A673 (cell line): ENCODE measurements at regions not wholly inside any gene's neighbourhood (a gene's known extent, or its start where the extent isn't known, plus 50 kb on each side); places are given as distances from the start of the nearest gene placed in this dataset.

Experiments
- BruUV-seq: library from RNA; stranded (reverse); fragments of 400-500 nt; replicated peaks from 2 replicates; lab custom pipeline; 2021; lab: Mats Ljungman, UMichigan
- CTCF ChIA-PET: fragments of 300-600 bp; sonication (Branson Sonifier 250); formaldehyde crosslinking; loops from one replicate; lab custom pipeline; 2022; ENCODE audit warnings: antibody characterized with exemption; lab: Charles Lee
- POLR2A ChIA-PET: fragments of 300-600 bp; sonication (Branson Sonifier 250); formaldehyde crosslinking; loops from one replicate; lab custom pipeline; 2022; ENCODE audit warnings: antibody characterized with exemption; ENCODE audit not compliant: low non-redundant PET; lab: Charles Lee
- DNase-seq: peaks from one replicate; pipeline ENCODE4 v3.0.0-alpha.2; 2015; ENCODE audit warnings: low spot score
- H3K27ac ChIP-seq: fragments of 200-600 bp; sonication (generic); 2 replicates; pipeline ENCODE4 v1.5.1; 2016; ENCODE audit warnings: mixed run types, low read depth, mild to moderate bottlenecking, mixed read lengths, antibody characterized with exemption, low read length; ENCODE audit not compliant: poor library complexity, severe bottlenecking
- H3K27me3 ChIP-seq: fragments of 200-600 bp; sonication (generic); replicated peaks from 2 replicates; pipeline ENCODE4 v1.6.1; 2017; ENCODE audit warnings: mixed run types, low read depth, mild to moderate bottlenecking, mixed read lengths, antibody characterized with exemption, low read length; ENCODE audit not compliant: insufficient read depth, poor library complexity
- H3K36me3 ChIP-seq: fragments of 200-600 bp; sonication (generic); 2 replicates; pipeline ENCODE4 v1.6.1; 2016; ENCODE audit warnings: mixed run types, mild to moderate bottlenecking, mixed read lengths, antibody characterized with exemption, low read length; ENCODE audit not compliant: insufficient read depth, poor library complexity, severe bottlenecking
- H3K4me1 ChIP-seq: fragments of 200-600 bp; sonication (generic); 2 replicates; pipeline ENCODE4 v1.6.1; 2017; ENCODE audit warnings: mixed run types, mild to moderate bottlenecking, mixed read lengths, antibody characterized with exemption, low read length; ENCODE audit not compliant: insufficient read depth, poor library complexity, severe bottlenecking
- H3K4me3 ChIP-seq: fragments of 200-600 bp; sonication (generic); 2 replicates; pipeline ENCODE4 v1.5.1; 2016; ENCODE audit warnings: low read depth, mixed run types, mild to moderate bottlenecking, mixed read lengths, low read length; ENCODE audit not compliant: poor library complexity, severe bottlenecking
- H3K9me3 ChIP-seq: fragments of 200-600 bp; sonication (generic); 2 replicates; pipeline ENCODE4 v1.6.1; 2016; ENCODE audit warnings: mixed run types, low read depth, mild to moderate bottlenecking, mixed read lengths, antibody characterized with exemption, low read length; ENCODE audit not compliant: poor library complexity, severe bottlenecking
- CTCF ChIP-seq: fragments of 300-800, 200-600 bp; sonication (generic); conservative IDR thresholded peaks from 2 replicates; pipeline ENCODE4 v1.5.1; 2017; ENCODE audit warnings: low read depth, mild to moderate bottlenecking, antibody characterized with exemption, low read length, moderate library complexity, mixed read lengths
- EZH2 ChIP-seq: fragments of 200-600 bp; sonication (generic); IDR thresholded peaks from 2 replicates; pipeline ENCODE4 v1.6.1; 2017; ENCODE audit warnings: borderline replicate concordance, low read depth, mild to moderate bottlenecking, mixed read lengths, antibody characterized with exemption, low read length; ENCODE audit not compliant: poor library complexity, severe bottlenecking
- intact Hi-C: fragments of 100-400 bp; cut with micrococcal nuclease; formaldehyde crosslinking; loops from one replicate; pipeline ENCODE4 v1.10.0; 2022; ENCODE audit not compliant: unreplicated experiment

- Histone ChIP-seq H3K27ac (no peak overlapping the region), H3K27me3 (no peaks in the 10 kb centered on the region), H3K4me1 (no peaks in the 10 kb centered on the region), H3K9me3 (no peaks in the 10 kb centered on the region), H3K4me3 (no peak overlapping the region), H3K36me3 (no peaks in the 10 kb centered on the region)
- ChIA-PET POLR2A (no interaction called here), CTCF (no interaction called here)
- DNase-seq = peak; percentile 34
- BruUV-seq = no TSS peak
- intact Hi-C loops = no loop called here
- no peak for TF ChIP-seq EZH2
- TF ChIP-seq CTCF = no peak
These were observed 185.1 kb upstream of the MTNR1B start for GRCh38 chr11:92784331-92784730.

GRCh38 chr11:92787638-92788037, 181.8 kb upstream of the MTNR1B start:
- POLR2A ChIA-PET = no interaction called here

GRCh38 chr11:92789761-92790160, 179.7 kb upstream of the MTNR1B start:
- BruUV-seq = no TSS peak
- no peak overlapping the region for H3K4me3 ChIP-seq
- H3K27ac ChIP-seq = no peak overlapping the region
- H3K27me3 ChIP-seq = no peaks in the 10 kb centered on the region
- intact Hi-C loops = no loop called here
- DNase-seq = no peak
- POLR2A ChIA-PET = interaction anchor here (0.6 kb wide), 1 partner anchor 10 kb away, joined by 4 read pairs; no protein-coding TSS in a partner anchor
- peaks cover 7% of the 10 kb centered on the region for H3K4me1 ChIP-seq
- no peak for TF ChIP-seq EZH2
- TF ChIP-seq CTCF = no peak
- CTCF ChIA-PET = no interaction called here
- H3K36me3 ChIP-seq = no peaks in the 10 kb centered on the region
- H3K9me3 ChIP-seq = no peaks in the 10 kb centered on the region

More at GRCh38 chr11:92787638-92788037, 181.8 kb upstream of the MTNR1B start:
- CTCF ChIA-PET = no interaction called here
- TF ChIP-seq CTCF (no peak), EZH2 (no peak)
- no peaks in the 10 kb centered on the region for H3K27me3 ChIP-seq
- no peak for DNase-seq
- H3K36me3 ChIP-seq = no peaks in the 10 kb centered on the region
- no peaks in the 10 kb centered on the region for H3K9me3 ChIP-seq
- peaks cover 7% of the 10 kb centered on the region for H3K4me1 ChIP-seq
- no TSS peak for BruUV-seq
- H3K4me3 ChIP-seq = no peak overlapping the region
- intact Hi-C loops = no loop called here
- H3K27ac ChIP-seq = no peak overlapping the region
